H1 (cell line): ENCODE measurements at regions not wholly inside any gene's neighbourhood (a gene's known extent, or its start where the extent isn't known, plus 50 kb on each side); places are given as distances from the start of the nearest gene placed in this dataset.

Experiments
- HDAC2 ChIP-seq, 2 experiments: fragments of 300-600 bp in 1 of 2; sonication (generic) in 1 of 2; IDR thresholded peaks; 2 replicates each; pipeline ENCODE4 v1.6.1; 2011 to 2012; ENCODE audit warnings: low read depth in 2 of 2, low read length in 2 of 2, mild to moderate bottlenecking in 2 of 2, moderate library complexity in 2 of 2, borderline replicate concordance in 1 of 2, inconsistent platforms in 1 of 2
- RBBP5 ChIP-seq: IDR thresholded peaks from 2 replicates; pipeline ENCODE4 v1.7.1; 2012; ENCODE audit warnings: low read depth, mild to moderate bottlenecking, inconsistent platforms, low read length, moderate library complexity, borderline replicate concordance
- TAF1 ChIP-seq: IDR thresholded peaks from 2 replicates; pipeline ENCODE4 v1.6.1; 2011; ENCODE audit warnings: mild to moderate bottlenecking, low read depth, low read length
- TF ChIP-seq, protein P1 (sequence below): fragments of 300-600 bp; sonication (generic); IDR thresholded peaks from 2 replicates; pipeline ENCODE4 v1.7.1; 2012; ENCODE audit warnings: low read length, moderate library complexity, mild to moderate bottlenecking, inconsistent platforms; ENCODE audit not compliant: insufficient replicate concordance

DNA sequence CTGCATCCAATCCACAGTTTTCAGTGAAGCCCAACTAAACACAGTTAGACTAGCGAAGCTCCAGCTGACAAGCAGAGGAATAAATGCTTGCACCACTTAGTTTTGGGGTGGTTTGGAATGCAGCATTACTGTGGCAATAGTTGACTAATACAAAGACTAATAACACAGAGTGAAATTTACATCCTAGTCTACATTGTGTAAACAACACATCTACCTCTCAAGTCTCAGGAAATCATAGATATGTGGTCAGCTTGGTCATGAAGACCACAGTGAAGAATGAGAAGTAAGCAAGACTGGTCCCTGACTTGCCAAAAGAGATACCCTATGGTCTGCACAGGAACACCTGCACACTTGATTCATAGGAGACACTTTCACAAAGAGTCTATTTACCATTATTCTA, 155.1 kb upstream of the TANK start (continued):
- TF ChIP-seq, protein P1, sequence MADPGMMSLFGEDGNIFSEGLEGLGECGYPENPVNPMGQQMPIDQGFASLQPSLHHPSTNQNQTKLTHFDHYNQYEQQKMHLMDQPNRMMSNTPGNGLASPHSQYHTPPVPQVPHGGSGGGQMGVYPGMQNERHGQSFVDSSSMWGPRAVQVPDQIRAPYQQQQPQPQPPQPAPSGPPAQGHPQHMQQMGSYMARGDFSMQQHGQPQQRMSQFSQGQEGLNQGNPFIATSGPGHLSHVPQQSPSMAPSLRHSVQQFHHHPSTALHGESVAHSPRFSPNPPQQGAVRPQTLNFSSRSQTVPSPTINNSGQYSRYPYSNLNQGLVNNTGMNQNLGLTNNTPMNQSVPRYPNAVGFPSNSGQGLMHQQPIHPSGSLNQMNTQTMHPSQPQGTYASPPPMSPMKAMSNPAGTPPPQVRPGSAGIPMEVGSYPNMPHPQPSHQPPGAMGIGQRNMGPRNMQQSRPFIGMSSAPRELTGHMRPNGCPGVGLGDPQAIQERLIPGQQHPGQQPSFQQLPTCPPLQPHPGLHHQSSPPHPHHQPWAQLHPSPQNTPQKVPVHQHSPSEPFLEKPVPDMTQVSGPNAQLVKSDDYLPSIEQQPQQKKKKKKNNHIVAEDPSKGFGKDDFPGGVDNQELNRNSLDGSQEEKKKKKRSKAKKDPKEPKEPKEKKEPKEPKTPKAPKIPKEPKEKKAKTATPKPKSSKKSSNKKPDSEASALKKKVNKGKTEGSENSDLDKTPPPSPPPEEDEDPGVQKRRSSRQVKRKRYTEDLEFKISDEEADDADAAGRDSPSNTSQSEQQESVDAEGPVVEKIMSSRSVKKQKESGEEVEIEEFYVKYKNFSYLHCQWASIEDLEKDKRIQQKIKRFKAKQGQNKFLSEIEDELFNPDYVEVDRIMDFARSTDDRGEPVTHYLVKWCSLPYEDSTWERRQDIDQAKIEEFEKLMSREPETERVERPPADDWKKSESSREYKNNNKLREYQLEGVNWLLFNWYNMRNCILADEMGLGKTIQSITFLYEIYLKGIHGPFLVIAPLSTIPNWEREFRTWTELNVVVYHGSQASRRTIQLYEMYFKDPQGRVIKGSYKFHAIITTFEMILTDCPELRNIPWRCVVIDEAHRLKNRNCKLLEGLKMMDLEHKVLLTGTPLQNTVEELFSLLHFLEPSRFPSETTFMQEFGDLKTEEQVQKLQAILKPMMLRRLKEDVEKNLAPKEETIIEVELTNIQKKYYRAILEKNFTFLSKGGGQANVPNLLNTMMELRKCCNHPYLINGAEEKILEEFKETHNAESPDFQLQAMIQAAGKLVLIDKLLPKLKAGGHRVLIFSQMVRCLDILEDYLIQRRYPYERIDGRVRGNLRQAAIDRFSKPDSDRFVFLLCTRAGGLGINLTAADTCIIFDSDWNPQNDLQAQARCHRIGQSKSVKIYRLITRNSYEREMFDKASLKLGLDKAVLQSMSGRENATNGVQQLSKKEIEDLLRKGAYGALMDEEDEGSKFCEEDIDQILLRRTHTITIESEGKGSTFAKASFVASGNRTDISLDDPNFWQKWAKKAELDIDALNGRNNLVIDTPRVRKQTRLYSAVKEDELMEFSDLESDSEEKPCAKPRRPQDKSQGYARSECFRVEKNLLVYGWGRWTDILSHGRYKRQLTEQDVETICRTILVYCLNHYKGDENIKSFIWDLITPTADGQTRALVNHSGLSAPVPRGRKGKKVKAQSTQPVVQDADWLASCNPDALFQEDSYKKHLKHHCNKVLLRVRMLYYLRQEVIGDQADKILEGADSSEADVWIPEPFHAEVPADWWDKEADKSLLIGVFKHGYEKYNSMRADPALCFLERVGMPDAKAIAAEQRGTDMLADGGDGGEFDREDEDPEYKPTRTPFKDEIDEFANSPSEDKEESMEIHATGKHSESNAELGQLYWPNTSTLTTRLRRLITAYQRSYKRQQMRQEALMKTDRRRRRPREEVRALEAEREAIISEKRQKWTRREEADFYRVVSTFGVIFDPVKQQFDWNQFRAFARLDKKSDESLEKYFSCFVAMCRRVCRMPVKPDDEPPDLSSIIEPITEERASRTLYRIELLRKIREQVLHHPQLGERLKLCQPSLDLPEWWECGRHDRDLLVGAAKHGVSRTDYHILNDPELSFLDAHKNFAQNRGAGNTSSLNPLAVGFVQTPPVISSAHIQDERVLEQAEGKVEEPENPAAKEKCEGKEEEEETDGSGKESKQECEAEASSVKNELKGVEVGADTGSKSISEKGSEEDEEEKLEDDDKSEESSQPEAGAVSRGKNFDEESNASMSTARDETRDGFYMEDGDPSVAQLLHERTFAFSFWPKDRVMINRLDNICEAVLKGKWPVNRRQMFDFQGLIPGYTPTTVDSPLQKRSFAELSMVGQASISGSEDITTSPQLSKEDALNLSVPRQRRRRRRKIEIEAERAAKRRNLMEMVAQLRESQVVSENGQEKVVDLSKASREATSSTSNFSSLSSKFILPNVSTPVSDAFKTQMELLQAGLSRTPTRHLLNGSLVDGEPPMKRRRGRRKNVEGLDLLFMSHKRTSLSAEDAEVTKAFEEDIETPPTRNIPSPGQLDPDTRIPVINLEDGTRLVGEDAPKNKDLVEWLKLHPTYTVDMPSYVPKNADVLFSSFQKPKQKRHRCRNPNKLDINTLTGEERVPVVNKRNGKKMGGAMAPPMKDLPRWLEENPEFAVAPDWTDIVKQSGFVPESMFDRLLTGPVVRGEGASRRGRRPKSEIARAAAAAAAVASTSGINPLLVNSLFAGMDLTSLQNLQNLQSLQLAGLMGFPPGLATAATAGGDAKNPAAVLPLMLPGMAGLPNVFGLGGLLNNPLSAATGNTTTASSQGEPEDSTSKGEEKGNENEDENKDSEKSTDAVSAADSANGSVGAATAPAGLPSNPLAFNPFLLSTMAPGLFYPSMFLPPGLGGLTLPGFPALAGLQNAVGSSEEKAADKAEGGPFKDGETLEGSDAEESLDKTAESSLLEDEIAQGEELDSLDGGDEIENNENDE = no peak
- TF ChIP-seq TAF1 = no peak
- no peak for TF ChIP-seq HDAC2 (IDR thresholded peaks at IDR 0.05; ENCODE audit: borderline replicate concordance in 1 of 2, low read depth in 2 of 2, low read length in 2 of 2)
- TF ChIP-seq RBBP5 = no peak
